ENCODE measurements at regions not wholly inside any gene's neighbourhood (a gene's known extent, or its start where the extent isn't known, plus 50 kb on each side); places are given as distances from the start of the nearest gene placed in this dataset.

DNA sequence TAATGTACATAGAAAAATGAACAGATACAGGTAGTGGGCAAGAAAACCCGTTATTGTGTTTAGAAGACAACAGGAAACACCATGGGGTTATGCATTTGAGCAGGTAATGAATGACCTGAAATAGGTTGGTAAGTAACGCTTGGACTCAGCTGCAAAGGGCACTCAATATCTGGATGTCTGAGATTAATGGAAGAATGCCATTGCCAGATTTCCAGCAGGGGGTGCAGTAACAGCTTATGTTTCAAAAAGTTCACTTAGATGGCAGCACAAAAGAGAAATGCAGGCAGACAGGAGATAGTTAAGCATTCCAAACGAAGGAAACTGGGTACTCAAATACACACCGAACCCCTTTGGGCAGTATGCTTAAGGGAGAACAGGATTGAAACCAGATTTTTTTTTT is 285.5 kb upstream of the VLDLR start:
- TF ChIP-seq, protein P1, sequence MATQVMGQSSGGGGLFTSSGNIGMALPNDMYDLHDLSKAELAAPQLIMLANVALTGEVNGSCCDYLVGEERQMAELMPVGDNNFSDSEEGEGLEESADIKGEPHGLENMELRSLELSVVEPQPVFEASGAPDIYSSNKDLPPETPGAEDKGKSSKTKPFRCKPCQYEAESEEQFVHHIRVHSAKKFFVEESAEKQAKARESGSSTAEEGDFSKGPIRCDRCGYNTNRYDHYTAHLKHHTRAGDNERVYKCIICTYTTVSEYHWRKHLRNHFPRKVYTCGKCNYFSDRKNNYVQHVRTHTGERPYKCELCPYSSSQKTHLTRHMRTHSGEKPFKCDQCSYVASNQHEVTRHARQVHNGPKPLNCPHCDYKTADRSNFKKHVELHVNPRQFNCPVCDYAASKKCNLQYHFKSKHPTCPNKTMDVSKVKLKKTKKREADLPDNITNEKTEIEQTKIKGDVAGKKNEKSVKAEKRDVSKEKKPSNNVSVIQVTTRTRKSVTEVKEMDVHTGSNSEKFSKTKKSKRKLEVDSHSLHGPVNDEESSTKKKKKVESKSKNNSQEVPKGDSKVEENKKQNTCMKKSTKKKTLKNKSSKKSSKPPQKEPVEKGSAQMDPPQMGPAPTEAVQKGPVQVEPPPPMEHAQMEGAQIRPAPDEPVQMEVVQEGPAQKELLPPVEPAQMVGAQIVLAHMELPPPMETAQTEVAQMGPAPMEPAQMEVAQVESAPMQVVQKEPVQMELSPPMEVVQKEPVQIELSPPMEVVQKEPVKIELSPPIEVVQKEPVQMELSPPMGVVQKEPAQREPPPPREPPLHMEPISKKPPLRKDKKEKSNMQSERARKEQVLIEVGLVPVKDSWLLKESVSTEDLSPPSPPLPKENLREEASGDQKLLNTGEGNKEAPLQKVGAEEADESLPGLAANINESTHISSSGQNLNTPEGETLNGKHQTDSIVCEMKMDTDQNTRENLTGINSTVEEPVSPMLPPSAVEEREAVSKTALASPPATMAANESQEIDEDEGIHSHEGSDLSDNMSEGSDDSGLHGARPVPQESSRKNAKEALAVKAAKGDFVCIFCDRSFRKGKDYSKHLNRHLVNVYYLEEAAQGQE (IDR thresholded peaks at IDR 0.05; ENCODE audit: low read depth) = no peak
- TF ChIP-seq ZBTB7A (IDR thresholded peaks at IDR 0.05; ENCODE audit: low read depth) (no peak), TAF1 (IDR thresholded peaks at IDR 0.05; ENCODE audit: low read depth) (no peak), EGR1 (IDR thresholded peaks at IDR 0.05) (no peak), CEBPB (IDR thresholded peaks at IDR 0.05) (no peak), EP300 (IDR thresholded peaks at IDR 0.05; ENCODE audit: borderline replicate concordance) (no peak)
- TF ChIP-seq, protein P2, sequence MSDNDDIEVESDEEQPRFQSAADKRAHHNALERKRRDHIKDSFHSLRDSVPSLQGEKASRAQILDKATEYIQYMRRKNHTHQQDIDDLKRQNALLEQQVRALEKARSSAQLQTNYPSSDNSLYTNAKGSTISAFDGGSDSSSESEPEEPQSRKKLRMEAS (IDR thresholded peaks at IDR 0.05) = no peak

DNA sequence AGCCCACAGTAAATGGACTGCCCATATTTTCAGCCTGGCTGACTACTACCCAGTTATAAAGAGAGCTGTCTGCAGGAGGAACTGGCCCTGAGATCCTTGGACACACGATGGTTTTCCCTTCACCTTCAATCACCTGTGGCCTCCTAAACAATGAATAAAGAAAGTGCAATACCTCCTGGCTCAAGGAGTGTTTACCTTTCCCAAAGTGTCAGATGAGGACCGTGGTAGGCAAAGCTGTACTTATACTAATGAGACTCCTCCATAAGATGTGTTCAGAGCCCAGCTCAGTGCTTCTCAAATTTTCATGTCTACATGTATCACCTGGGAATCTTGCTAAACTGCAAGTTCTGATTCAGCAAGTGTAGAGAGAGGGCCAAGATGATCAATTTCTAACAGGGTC is 284.5 kb upstream of the VLDLR start:
- no peak for TF ChIP-seq CREB1 (IDR thresholded peaks at IDR 0.05; ENCODE audit: low read depth)
- TF ChIP-seq TCF12 (IDR thresholded peaks at IDR 0.05; ENCODE audit: low read depth) = no peak
- no peak for TF ChIP-seq YY1 (IDR thresholded peaks at IDR 0.05; ENCODE audit: low read depth)
- TF ChIP-seq ZBTB7A (IDR thresholded peaks at IDR 0.05; ENCODE audit: low read depth) = no peak
- TF ChIP-seq RAD21 (IDR thresholded peaks at IDR 0.05; ENCODE audit: low read depth) = no peak
- no peak for TF ChIP-seq NFIC (IDR thresholded peaks at IDR 0.05)
- TF ChIP-seq CEBPB (IDR thresholded peaks at IDR 0.05) = no peak
- TF ChIP-seq FOXM1 (IDR thresholded peaks at IDR 0.05; ENCODE audit: borderline replicate concordance, low read depth) = no peak
- no peak for TF ChIP-seq EGR1 (IDR thresholded peaks at IDR 0.05)
- no peak for TF ChIP-seq TAF1 (IDR thresholded peaks at IDR 0.05; ENCODE audit: low read depth)

DNA sequence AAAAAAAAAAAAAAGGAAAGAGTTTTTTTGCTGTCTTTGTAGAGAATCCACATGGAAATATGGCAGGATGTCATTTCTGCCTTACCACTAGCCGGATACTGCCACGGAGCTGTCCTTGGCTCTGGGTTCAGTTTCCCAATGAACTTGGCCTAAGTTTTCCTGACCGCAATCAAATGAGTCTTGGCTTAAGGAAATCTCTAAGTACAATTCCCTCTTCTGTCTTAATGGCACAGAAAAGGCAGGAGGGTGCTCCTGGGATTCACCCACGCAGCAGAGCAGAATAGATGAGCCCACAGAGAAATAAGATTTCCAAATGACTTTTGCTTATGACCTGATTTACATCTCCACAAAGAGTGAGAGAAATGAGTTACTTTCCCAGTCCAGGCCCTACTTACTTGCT is 284.0 kb upstream of the VLDLR start:
- TF ChIP-seq TEAD4 (IDR thresholded peaks at IDR 0.05) (no peak), EGR1 (IDR thresholded peaks at IDR 0.05) (no peak), RAD21 (IDR thresholded peaks at IDR 0.05; ENCODE audit: low read depth) (no peak), NFIC (IDR thresholded peaks at IDR 0.05) (no peak), ZBTB7A (IDR thresholded peaks at IDR 0.05; ENCODE audit: low read depth) (no peak), CREB1 (IDR thresholded peaks at IDR 0.05; ENCODE audit: low read depth) (no peak), TAF1 (IDR thresholded peaks at IDR 0.05; ENCODE audit: low read depth) (no peak), YY1 (IDR thresholded peaks at IDR 0.05; ENCODE audit: low read depth) (no peak), FOXM1 (IDR thresholded peaks at IDR 0.05; ENCODE audit: borderline replicate concordance, low read depth) (no peak)

DNA sequence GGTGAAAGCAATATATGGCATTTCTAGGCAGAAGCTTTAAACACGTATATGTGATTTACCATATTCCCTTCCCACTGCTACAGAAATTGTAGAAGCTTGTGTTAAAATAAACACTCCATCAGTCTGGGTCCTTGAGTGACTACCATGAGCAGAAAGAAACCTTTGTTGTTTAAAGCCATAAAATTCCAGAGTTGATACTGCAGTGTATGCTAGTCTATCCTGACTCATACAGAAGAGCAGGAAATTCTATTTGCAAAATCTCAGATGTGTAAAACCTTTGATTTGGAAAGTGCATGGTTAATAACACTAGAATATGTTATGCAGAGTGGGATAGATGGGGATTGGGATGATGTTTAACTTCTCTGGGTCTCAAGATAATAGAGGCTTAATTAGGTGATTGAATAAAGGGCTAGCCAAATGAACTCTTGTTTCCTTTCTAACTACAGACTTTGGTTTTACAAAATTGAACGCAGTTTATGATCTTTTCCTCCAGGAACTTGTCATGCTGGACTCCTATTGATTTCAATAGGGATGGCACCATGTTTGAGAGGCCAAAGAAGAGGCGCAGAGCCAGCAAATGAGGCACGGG is 282.7 kb upstream of the VLDLR start:
- TF ChIP-seq NFIC (IDR thresholded peaks at IDR 0.05) = no peak
- TF ChIP-seq YY1 (IDR thresholded peaks at IDR 0.05; ENCODE audit: low read depth) = no peak
- no peak for TF ChIP-seq ZBTB7A (IDR thresholded peaks at IDR 0.05; ENCODE audit: low read depth)
- TF ChIP-seq, protein P1 (IDR thresholded peaks at IDR 0.05; ENCODE audit: low read depth) = no peak
- no peak for TF ChIP-seq TAF1 (IDR thresholded peaks at IDR 0.05; ENCODE audit: low read depth)
- TF ChIP-seq, protein P2 (IDR thresholded peaks at IDR 0.05) = no peak
- TF ChIP-seq CEBPB (IDR thresholded peaks at IDR 0.05) = no peak
- TF ChIP-seq FOXM1 (IDR thresholded peaks at IDR 0.05; ENCODE audit: borderline replicate concordance, low read depth) = no peak
- TF ChIP-seq, protein P3, sequence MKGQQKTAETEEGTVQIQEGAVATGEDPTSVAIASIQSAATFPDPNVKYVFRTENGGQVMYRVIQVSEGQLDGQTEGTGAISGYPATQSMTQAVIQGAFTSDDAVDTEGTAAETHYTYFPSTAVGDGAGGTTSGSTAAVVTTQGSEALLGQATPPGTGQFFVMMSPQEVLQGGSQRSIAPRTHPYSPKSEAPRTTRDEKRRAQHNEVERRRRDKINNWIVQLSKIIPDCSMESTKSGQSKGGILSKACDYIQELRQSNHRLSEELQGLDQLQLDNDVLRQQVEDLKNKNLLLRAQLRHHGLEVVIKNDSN (IDR thresholded peaks at IDR 0.05) = no peak
- TF ChIP-seq TCF12 (IDR thresholded peaks at IDR 0.05; ENCODE audit: low read depth) = no peak

DNA sequence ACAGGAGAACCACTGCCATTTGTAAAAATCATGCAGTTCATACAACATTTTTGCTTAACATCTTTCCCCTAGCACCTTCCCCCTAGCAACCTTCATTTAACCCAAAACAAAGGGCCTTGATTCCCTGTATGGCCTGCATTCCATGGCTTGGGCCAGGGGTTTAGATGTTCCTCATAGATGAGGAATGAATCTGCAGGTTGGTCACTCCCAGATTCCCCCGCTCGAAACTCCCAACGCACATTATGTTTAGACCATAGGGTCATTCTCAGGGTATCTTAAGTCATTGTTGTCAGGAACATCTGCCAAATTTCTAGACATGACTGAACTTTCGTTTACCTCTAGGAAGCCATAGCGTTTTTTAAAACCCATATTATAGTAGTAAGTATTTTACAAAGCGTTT is 282.2 kb upstream of the VLDLR start:
- TF ChIP-seq FOXM1 (IDR thresholded peaks at IDR 0.05; ENCODE audit: borderline replicate concordance, low read depth) = no peak
- TF ChIP-seq YY1 (IDR thresholded peaks at IDR 0.05; ENCODE audit: low read depth) = no peak
- TF ChIP-seq EP300 (IDR thresholded peaks at IDR 0.05; ENCODE audit: borderline replicate concordance) = no peak
- no peak for TF ChIP-seq RAD21 (IDR thresholded peaks at IDR 0.05; ENCODE audit: low read depth)
- no peak for TF ChIP-seq CEBPB (IDR thresholded peaks at IDR 0.05)
- TF ChIP-seq TCF12 (IDR thresholded peaks at IDR 0.05; ENCODE audit: low read depth) = no peak
- TF ChIP-seq EGR1 (IDR thresholded peaks at IDR 0.05) = no peak
- TF ChIP-seq NFIC (IDR thresholded peaks at IDR 0.05) = no peak

DNA sequence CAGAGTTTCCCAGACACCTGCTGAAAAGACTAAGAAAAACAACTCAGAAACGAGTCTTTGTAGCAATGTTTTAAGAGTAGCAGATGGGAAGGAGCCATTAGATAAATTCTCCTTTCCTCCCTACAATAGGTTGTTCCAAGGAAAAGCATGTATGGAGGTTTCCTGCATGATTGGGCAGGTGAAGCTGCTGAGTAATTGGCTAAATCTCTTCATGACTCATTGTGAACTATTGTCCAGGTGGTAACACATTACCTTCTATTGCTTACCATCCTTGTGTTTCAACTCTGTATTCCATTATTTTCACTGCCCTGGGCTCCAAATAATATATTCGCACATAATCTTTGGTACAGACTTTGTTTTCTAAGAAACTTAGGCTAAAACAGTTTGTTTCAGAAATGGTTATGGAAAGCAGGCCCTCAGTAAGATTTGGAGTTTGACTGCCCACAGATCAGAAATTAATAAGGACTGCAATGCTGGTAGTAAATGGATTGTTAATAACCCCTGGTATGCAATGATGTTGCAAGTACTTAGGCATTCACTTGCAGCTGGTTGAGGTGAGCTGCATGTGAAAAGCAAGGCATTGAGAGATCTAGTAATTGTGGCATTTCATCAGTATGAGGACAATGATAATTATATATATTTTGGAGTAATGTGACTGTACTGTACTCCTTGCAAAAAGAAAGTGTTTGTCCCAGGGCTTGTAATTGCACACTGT is 281.4 kb upstream of the VLDLR start:
- no peak for TF ChIP-seq CEBPB (IDR thresholded peaks at IDR 0.05)
- TF ChIP-seq EGR1 (IDR thresholded peaks at IDR 0.05) = no peak
- TF ChIP-seq, protein P3 (IDR thresholded peaks at IDR 0.05) = no peak
- no peak for TF ChIP-seq ZBTB7A (IDR thresholded peaks at IDR 0.05; ENCODE audit: low read depth)
- no peak for TF ChIP-seq YY1 (IDR thresholded peaks at IDR 0.05; ENCODE audit: low read depth)
- no peak for TF ChIP-seq NFIC (IDR thresholded peaks at IDR 0.05)
- no peak for TF ChIP-seq TEAD4 (IDR thresholded peaks at IDR 0.05)
- TF ChIP-seq RAD21 (IDR thresholded peaks at IDR 0.05; ENCODE audit: low read depth) = no peak
- no peak for TF ChIP-seq FOXM1 (IDR thresholded peaks at IDR 0.05; ENCODE audit: borderline replicate concordance, low read depth)
- no peak for TF ChIP-seq TAF1 (IDR thresholded peaks at IDR 0.05; ENCODE audit: low read depth)
- TF ChIP-seq EP300 (IDR thresholded peaks at IDR 0.05; ENCODE audit: borderline replicate concordance) = no peak
- TF ChIP-seq CREB1 (IDR thresholded peaks at IDR 0.05; ENCODE audit: low read depth) = no peak
- TF ChIP-seq, protein P1 (IDR thresholded peaks at IDR 0.05; ENCODE audit: low read depth) = no peak
- TF ChIP-seq, protein P2 (IDR thresholded peaks at IDR 0.05) = no peak
- TF ChIP-seq TCF12 (IDR thresholded peaks at IDR 0.05; ENCODE audit: low read depth) = no peak
